Endothelial cell of umbilical vein (primary cell): ENCODE measurements at regions not wholly inside any gene's neighbourhood (a gene's known extent, or its start where the extent isn't known, plus 50 kb on each side); places are given as distances from the start of the nearest gene placed in this dataset.

Source experiments
- BruUV-seq: library from RNA; stranded (reverse); fragments of 400-500 nt; replicated peaks from 2 replicates; lab custom pipeline; 2021; lab: Mats Ljungman, UMichigan
- CTCF ChIA-PET: fragments of 300-600, 350-600 bp; sonication (Branson Sonifier 250); formaldehyde crosslinking; loops from one replicate; lab custom pipeline; 2021; ENCODE audit warnings: antibody characterized with exemption, inconsistent platforms; lab: Charles Lee
- POLR2A ChIA-PET: fragments of 300-600, 350-600 bp; sonication (Branson Sonifier 250); formaldehyde crosslinking; loops from one replicate; lab custom pipeline; 2021; ENCODE audit warnings: antibody characterized with exemption, inconsistent platforms; lab: Charles Lee
- DNase-seq: peaks from one replicate; pipeline ENCODE4 v3.0.0-alpha.2; 2011; ENCODE audit warnings: low read depth, low spot score
- FAIRE-seq: peaks from 2 replicates; lab custom pipeline; 2011; peaks lifted over from hg19 to GRCh38; lab: Jason Lieb, UNC
- H2AFZ ChIP-seq: 2 replicates; pipeline ENCODE4 v1.6.0; 2012; ENCODE audit warnings: low read depth, low read length, control low read depth, inconsistent platforms
- H3K27ac ChIP-seq: 2 replicates; pipeline ENCODE4 v1.5.1; 2011; ENCODE audit warnings: low read depth, mild to moderate bottlenecking, control low read depth, low read length, moderate library complexity; ENCODE audit not compliant: insufficient read depth
- H3K27me3 ChIP-seq, 2 experiments: 2 replicates each; pipeline versions ENCODE4 v1.6.0 to v1.6.1; 2011; ENCODE audit warnings: low read length in 2 of 2, mixed read lengths in 1 of 2; ENCODE audit not compliant: control insufficient read depth in 2 of 2, insufficient read depth in 2 of 2
- H3K36me3 ChIP-seq, 2 experiments: 2 replicates in 1 of 2; 3 replicates in 1 of 2; pipeline ENCODE4 v1.5.1; 2011; ENCODE audit warnings: low read length in 2 of 2, mild to moderate bottlenecking in 1 of 2, moderate library complexity in 1 of 2; ENCODE audit not compliant: control insufficient read depth in 2 of 2, insufficient read depth in 2 of 2; ENCODE audit errors: extremely low read depth in 1 of 2
- H3K4me1 ChIP-seq: 3 replicates; pipeline ENCODE4 v1.5.1; 2011; ENCODE audit warnings: mild to moderate bottlenecking, low read length; ENCODE audit not compliant: control insufficient read depth, insufficient read depth; ENCODE audit errors: extremely low read depth
- H3K4me2 ChIP-seq: 2 replicates; pipeline ENCODE4 v1.6.1; 2011; ENCODE audit warnings: low read length, control low read depth, mixed read lengths; ENCODE audit not compliant: insufficient read depth
- H3K4me3 ChIP-seq, 3 experiments: fragments of 200-600 bp in 1 of 3; sonication (generic), shearing (Covaris generic) in 1 of 3; replicated peaks in 1 of 3; 2 replicates each; pipeline ENCODE4 v1.5.1; 2011 to 2016; ENCODE audit warnings: control low read depth in 3 of 3, low read length in 3 of 3, mild to moderate bottlenecking in 2 of 3, inconsistent platforms in 1 of 3, low read depth in 1 of 3, moderate library complexity in 1 of 3; ENCODE audit not compliant: insufficient read depth in 1 of 3
- H3K79me2 ChIP-seq: 2 replicates; pipeline ENCODE4 v1.6.0; 2012; ENCODE audit warnings: low read length, inconsistent platforms; ENCODE audit not compliant: control insufficient read depth, insufficient read depth
- H3K9ac ChIP-seq: replicated peaks from 2 replicates; pipeline ENCODE3; 2011; ENCODE audit warnings: low read length, control low read depth; ENCODE audit not compliant: insufficient read depth; ENCODE audit errors: extremely low read depth
- H3K9me1 ChIP-seq: replicated peaks from 3 replicates; pipeline ENCODE4 v1.6.0; 2011; ENCODE audit warnings: mild to moderate bottlenecking, low read length; ENCODE audit not compliant: control insufficient read depth, insufficient read depth; ENCODE audit errors: extremely low read depth
- H3K9me3 ChIP-seq: replicated peaks from 2 replicates; pipeline ENCODE4 v1.5.1; 2012; ENCODE audit warnings: low read length, inconsistent platforms; ENCODE audit not compliant: control insufficient read depth, insufficient read depth
- H4K20me1 ChIP-seq: replicated peaks from 2 replicates; pipeline ENCODE3; 2011; ENCODE audit warnings: mild to moderate bottlenecking, low read length; ENCODE audit not compliant: control insufficient read depth, insufficient read depth; ENCODE audit errors: extremely low read depth
- EZH2 ChIP-seq: IDR thresholded peaks from 2 replicates; pipeline ENCODE4 v1.6.1; 2012; ENCODE audit warnings: borderline replicate concordance, low read depth, mild to moderate bottlenecking, moderate library complexity, low read length, inconsistent platforms; ENCODE audit not compliant: severe bottlenecking
- FOS ChIP-seq: IDR thresholded peaks from 2 replicates; pipeline ENCODE4 v1.6.1; 2011; ENCODE audit warnings: mild to moderate bottlenecking, low read length, moderate library complexity, borderline replicate concordance; ENCODE audit not compliant: insufficient read depth
- GATA2 ChIP-seq: IDR thresholded peaks from 2 replicates; pipeline ENCODE4 v1.7.0; 2011; ENCODE audit warnings: low read depth, mild to moderate bottlenecking, moderate library complexity, mixed read lengths, low read length; ENCODE audit not compliant: insufficient read length, insufficient read depth
- JUN ChIP-seq: IDR thresholded peaks from 2 replicates; pipeline ENCODE4 v1.6.1; 2011; ENCODE audit warnings: borderline replicate concordance, low read depth; ENCODE audit not compliant: insufficient read length, insufficient read depth
- MYC ChIP-seq: IDR thresholded peaks from one replicate; pipeline ENCODE4 v1.6.1; 2011; ENCODE audit warnings: mild to moderate bottlenecking, low read depth, low read length
- POLR2A ChIP-seq: IDR thresholded peaks from 2 replicates; pipeline ENCODE4 v1.6.1; 2012; ENCODE audit warnings: low read depth, mild to moderate bottlenecking, control low read depth, low read length
- POLR2AphosphoS5 ChIP-seq: IDR thresholded peaks from 2 replicates; pipeline ENCODE4 v1.6.1; 2012; ENCODE audit warnings: low read depth, mild to moderate bottlenecking, control low read depth, low read length, moderate library complexity; ENCODE audit not compliant: insufficient read depth
- dilution Hi-C: fragments of 300-500 bp; cut with MboI; formaldehyde crosslinking; loops from one replicate; pipeline ENCODE4 v1.15.0; 2019; ENCODE audit warnings: low sequenced_read_pairs; ENCODE audit not compliant: extremely low pct_ligation_motif_present
- intact Hi-C: fragments of 100-400 bp; cut with micrococcal nuclease; formaldehyde crosslinking; loops from one replicate; pipeline ENCODE4 v1.10.0; 2022
- TF ChIP-seq, protein P1 (sequence below): IDR thresholded peaks from 2 replicates; pipeline ENCODE4 v1.6.1; 2011; ENCODE audit not compliant: insufficient read depth, insufficient read length
- TF ChIP-seq, protein P2 (sequence below), 2 donors: IDR thresholded peaks; 1 replicate in 1 of 2; 2 replicates in 1 of 2; pipeline ENCODE4 v1.5.1; 2011; ENCODE audit warnings: low read length in 2 of 2, mild to moderate bottlenecking in 2 of 2, moderate library complexity in 2 of 2, control low read depth in 1 of 2, inconsistent platforms in 1 of 2, low read depth in 1 of 2; ENCODE audit not compliant: insufficient read depth in 1 of 2; ENCODE audit errors: extremely low read depth in 1 of 2

GRCh38 chr17:30720013-30720471 is 104.5 kb downstream of the CRLF3 start:
- TF ChIP-seq FOS (no peak), JUN (no peak), MYC (no peak), EZH2 (no peak), POLR2AphosphoS5 (no peak), GATA2 (no peak), POLR2A (no peak)
- TF ChIP-seq, protein P1, sequence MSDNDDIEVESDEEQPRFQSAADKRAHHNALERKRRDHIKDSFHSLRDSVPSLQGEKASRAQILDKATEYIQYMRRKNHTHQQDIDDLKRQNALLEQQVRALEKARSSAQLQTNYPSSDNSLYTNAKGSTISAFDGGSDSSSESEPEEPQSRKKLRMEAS: no peak
- TF ChIP-seq, protein P2, sequence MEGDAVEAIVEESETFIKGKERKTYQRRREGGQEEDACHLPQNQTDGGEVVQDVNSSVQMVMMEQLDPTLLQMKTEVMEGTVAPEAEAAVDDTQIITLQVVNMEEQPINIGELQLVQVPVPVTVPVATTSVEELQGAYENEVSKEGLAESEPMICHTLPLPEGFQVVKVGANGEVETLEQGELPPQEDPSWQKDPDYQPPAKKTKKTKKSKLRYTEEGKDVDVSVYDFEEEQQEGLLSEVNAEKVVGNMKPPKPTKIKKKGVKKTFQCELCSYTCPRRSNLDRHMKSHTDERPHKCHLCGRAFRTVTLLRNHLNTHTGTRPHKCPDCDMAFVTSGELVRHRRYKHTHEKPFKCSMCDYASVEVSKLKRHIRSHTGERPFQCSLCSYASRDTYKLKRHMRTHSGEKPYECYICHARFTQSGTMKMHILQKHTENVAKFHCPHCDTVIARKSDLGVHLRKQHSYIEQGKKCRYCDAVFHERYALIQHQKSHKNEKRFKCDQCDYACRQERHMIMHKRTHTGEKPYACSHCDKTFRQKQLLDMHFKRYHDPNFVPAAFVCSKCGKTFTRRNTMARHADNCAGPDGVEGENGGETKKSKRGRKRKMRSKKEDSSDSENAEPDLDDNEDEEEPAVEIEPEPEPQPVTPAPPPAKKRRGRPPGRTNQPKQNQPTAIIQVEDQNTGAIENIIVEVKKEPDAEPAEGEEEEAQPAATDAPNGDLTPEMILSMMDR (IDR thresholded peaks at IDR 0.05; ENCODE audit: extremely low read depth in 1 of 2, insufficient read depth in 1 of 2, low read depth in 1 of 2, low read length in 2 of 2): no peak
- no peak overlapping the region for H3K4me2 ChIP-seq
- H3K4me1 ChIP-seq: no peaks in the 10 kb centered on the region
- H3K27ac ChIP-seq: no peak overlapping the region
- H3K36me3 ChIP-seq: no peaks in the 10 kb centered on the region
- no peak overlapping the region for H2AFZ ChIP-seq
- ChIA-PET CTCF (interaction anchor here (1.5 to 1.9 kb wide), 2 partner anchors 243 to 380 kb away, joined by 4 to 5 read pairs; partner anchors contain the start of gene GOSR1), POLR2A (no interaction called here)
- no peak overlapping the region for H3K4me3 ChIP-seq
- no TSS peak for BruUV-seq
- no peaks in the 10 kb centered on the region for H3K9me3 ChIP-seq
- intact Hi-C loops: no loop called here
- H3K79me2 ChIP-seq: peaks cover 3% of the 10 kb centered on the region
- no peaks in the 10 kb centered on the region for H3K27me3 ChIP-seq
- dilution Hi-C loops: no loop called here
- FAIRE-seq: no peak
- no peaks in the 10 kb centered on the region for H3K9me1 ChIP-seq
- DNase-seq: no peak
- no peaks in the 10 kb centered on the region for H4K20me1 ChIP-seq
- H3K9ac ChIP-seq: no peak overlapping the region
